GM23248 (cell line): ENCODE measurements at regions not wholly inside any gene's neighbourhood (a gene's known extent, or its start where the extent isn't known, plus 50 kb on each side); places are given as distances from the start of the nearest gene placed in this dataset.

ENCODE experiments used
- EZH2 ChIP-seq: fragments of 200-600 bp; sonication (generic); IDR thresholded peaks from 2 replicates; pipeline ENCODE4 v1.6.1; 2018; ENCODE audit warnings: antibody characterized with exemption, mild to moderate bottlenecking; ENCODE audit not compliant: insufficient read depth, poor library complexity, severe bottlenecking
- EZH2phosphoT487 ChIP-seq: fragments of 200-600 bp; sonication (generic); IDR thresholded peaks from 2 replicates; pipeline ENCODE4 v1.6.1; 2018; ENCODE audit warnings: antibody characterized with exemption, moderate library complexity, mild to moderate bottlenecking, low read depth; ENCODE audit not compliant: insufficient read depth

- no peak for TF ChIP-seq EZH2
- no peak for TF ChIP-seq EZH2phosphoT487
These were observed 73.4 kb upstream of the PPM1H start for GRCh38 chr12:63008372-63008771.
